A549 (cell line): ENCODE measurements at regions not wholly inside any gene's neighbourhood (a gene's known extent, or its start where the extent isn't known, plus 50 kb on each side); places are given as distances from the start of the nearest gene placed in this dataset.

ENCODE experiments used
- ATAC-seq, 2 experiments: fragments of 200-7000 bp in 1 of 2; fragments of >200 bp in 1 of 2; cut with Nextera tagmentation in 1 of 2; cut with Tn5 transposase in 1 of 2; 3 replicates each; pipeline versions ENCODE4 v1.8.0 to v1.9.1; 2018 to 2020; ENCODE audit warnings: mild to moderate bottlenecking in 1 of 2, moderate library complexity in 1 of 2
- CTCF ChIA-PET: fragments of 300-600 bp; sonication (Branson Sonifier 250); formaldehyde crosslinking; extraction: SDS; loops from one replicate; lab custom pipeline; 2021; ENCODE audit warnings: antibody characterized with exemption, inconsistent platforms; lab: Yijun Ruan, JAX
- POLR2A ChIA-PET: fragments of 350-600 bp; formaldehyde crosslinking; extraction: SDS; loops from one replicate; lab custom pipeline; 2021; ENCODE audit warnings: antibody characterized with exemption, inconsistent platforms; lab: Yijun Ruan, JAX
- DNase-seq, 2 experiments: peaks; one replicate each; pipeline versions ENCODE4 v3.0.0 to v3.0.0-alpha.2; 2011 to 2016; ENCODE audit warnings: low read depth in 1 of 2, low spot score in 1 of 2
- FAIRE-seq: peaks from 2 replicates; lab custom pipeline; 2011; peaks lifted over from hg19 to GRCh38; lab: Jason Lieb, UNC
- H3K27ac ChIP-seq, 2 experiments: fragments of >200 bp; sonication (Bioruptor Twin); formaldehyde crosslinking; 3 replicates each; pipeline ENCODE4 v1.5.1; 2016 to 2017
- H3K4me1 ChIP-seq: fragments of >200 bp; sonication (Bioruptor Twin); formaldehyde crosslinking; 3 replicates; pipeline ENCODE4 v1.6.1; 2016
- H3K4me2 ChIP-seq: fragments of >200 bp; sonication (Bioruptor Twin); formaldehyde crosslinking; 3 replicates; pipeline ENCODE4 v1.6.1; 2016
- H3K4me3 ChIP-seq: fragments of >200 bp; sonication (Bioruptor Twin); formaldehyde crosslinking; 3 replicates; pipeline ENCODE4 v1.5.1; 2016
- H3K9me3 ChIP-seq: fragments of >200 bp; sonication (Bioruptor Twin); formaldehyde crosslinking; 3 replicates; pipeline ENCODE4 v1.6.1; 2016
- BHLHE40 ChIP-seq: IDR thresholded peaks from 2 replicates; pipeline ENCODE4 v1.6.1; 2012; ENCODE audit warnings: low read depth, low read length, inconsistent platforms
- CBX8 ChIP-seq: fragments of 200-600 bp; sonication (generic); IDR thresholded peaks from 2 replicates; pipeline ENCODE4 v1.6.1; 2016
- CEBPB ChIP-seq, 2 experiments: fragments of >200 bp in 1 of 2; sonication (Bioruptor Twin) in 1 of 2; formaldehyde crosslinking in 1 of 2; IDR thresholded peaks; 2 replicates each; pipeline ENCODE4 v1.6.1; 2012 to 2016
- CHD2 ChIP-seq: fragments of 150-350 bp; IDR thresholded peaks from 2 replicates; pipeline ENCODE4 v1.6.1; 2014; ENCODE audit warnings: low read length; ENCODE audit not compliant: partially characterized antibody
- CHD4 ChIP-seq: fragments of 200-600 bp; sonication (generic); IDR thresholded peaks from 2 replicates; pipeline ENCODE4 v1.6.1; 2016; ENCODE audit warnings: antibody characterized with exemption, mild to moderate bottlenecking, borderline replicate concordance
- EHMT2 ChIP-seq: fragments of 200-600 bp; sonication (generic); IDR thresholded peaks from 2 replicates; pipeline ENCODE4 v1.6.1; 2016; ENCODE audit warnings: antibody characterized with exemption, low read depth, mild to moderate bottlenecking, moderate library complexity
- ESRRA ChIP-seq: fragments of 150-350 bp; IDR thresholded peaks from 2 replicates; pipeline ENCODE4 v1.6.1; 2014; ENCODE audit warnings: mild to moderate bottlenecking, low read length, borderline replicate concordance
- HOXA7 ChIP-seq: fragments of 250-450 bp; sonication (Bioruptor Pico); IDR thresholded peaks from 2 replicates; pipeline ENCODE4 v1.5.0; 2020; ENCODE audit warnings: mild to moderate bottlenecking, moderate library complexity
- HOXB5 ChIP-seq: fragments of 250-450 bp; sonication (Bioruptor Pico); IDR thresholded peaks from 2 replicates; pipeline ENCODE4 v1.5.0; 2020; ENCODE audit warnings: mild to moderate bottlenecking, moderate library complexity
- NR3C1 ChIP-seq: fragments of >200 bp; sonication (Bioruptor Twin); formaldehyde crosslinking; IDR thresholded peaks from 3 replicates; pipeline ENCODE4 v1.6.1; 2017
- RCOR1 ChIP-seq: fragments of 150-350 bp; IDR thresholded peaks from 2 replicates; pipeline ENCODE4 v1.6.1; 2014; ENCODE audit warnings: antibody characterized with exemption, low read length, low read depth
- RFX5 ChIP-seq: fragments of 450-650 bp; IDR thresholded peaks from 2 replicates; pipeline ENCODE4 v1.7.1; 2014; ENCODE audit warnings: antibody characterized with exemption, mild to moderate bottlenecking, moderate library complexity
- RNF2 ChIP-seq: fragments of 200-600 bp; sonication (generic); IDR thresholded peaks from 2 replicates; pipeline ENCODE4 v1.6.1; 2016; ENCODE audit warnings: low read depth, mild to moderate bottlenecking, antibody characterized with exemption, moderate library complexity, borderline replicate concordance
- SREBF2 ChIP-seq: fragments of 450-650 bp; IDR thresholded peaks from 2 replicates; pipeline ENCODE4 v1.6.1; 2014; ENCODE audit warnings: mild to moderate bottlenecking, moderate library complexity
- TP53 ChIP-seq: fragments of 250-450 bp; sonication (Bioruptor Pico); IDR thresholded peaks from 2 replicates; pipeline ENCODE4 v1.5.0; 2021; ENCODE audit warnings: mild to moderate bottlenecking, moderate library complexity
- ZC3H11A ChIP-seq: fragments of 450-650 bp; IDR thresholded peaks from 2 replicates; pipeline ENCODE4 v1.6.1; 2014; ENCODE audit warnings: antibody characterized with exemption, mild to moderate bottlenecking
- ZFP36 ChIP-seq: fragments of 450-650 bp; IDR thresholded peaks from 2 replicates; pipeline ENCODE4 v1.6.1; 2014; ENCODE audit warnings: borderline replicate concordance; ENCODE audit not compliant: partially characterized antibody
- WGBS: methylation state at CpG from one replicate; pipeline ENCODE4 v1.1.6; 2017; ENCODE audit errors: missing lambda C conversion rate; 5-methylcytosine and 5-hydroxymethylcytosine counted together

- Histone ChIP-seq H3K4me1 (peaks cover 8% of the 10 kb centered on the region), H3K4me2 (peak overlapping the region; percentile 23; the same call in 1 of the 3 replicates), H3K9me3 (no peaks in the 10 kb centered on the region), H3K27ac (peak overlapping the region; percentile 1 to 75; a peak in 3 of 6 replicates), H3K4me3 (no peak overlapping the region)
- ChIA-PET POLR2A (interaction anchor here (1.0 kb wide), 1 partner anchor 366 kb away, joined by 4 read pairs; the partner anchor contains the start of gene ARL4C), CTCF (interaction anchor here (0.8 to 1.4 kb wide), 4 partner anchors 59 to 372 kb away, joined by 3 to 4 read pairs (median 4); no protein-coding TSS in a partner anchor)
- 63% methylated on average over 3 of the region's 3 CpGs for WGBS
- no peak for ATAC-seq
- TF ChIP-seq CBX8 (no peak), CHD2 (no peak), HOXB5 (no peak), RCOR1 (no peak), ESRRA (no peak)
- no peak for FAIRE-seq
- no peak for DNase-seq
Observed at GRCh38 chr2:234130777-234131181, 80.3 kb downstream of the SPP2 start.

- no peak overlapping the region for H3K4me2 ChIP-seq
- H3K4me3 ChIP-seq: no peak overlapping the region
- H3K9me3 ChIP-seq: no peaks in the 10 kb centered on the region
- DNase-seq: no peak
- CTCF ChIA-PET: interaction anchor here (1.2 kb wide), 1 partner anchor 417 kb away, joined by 3 read pairs; no protein-coding TSS in a partner anchor
- peak overlapping the region in 1 of 2 experiments; percentile 9; a peak in 1 of 6 replicates for H3K27ac ChIP-seq
- POLR2A ChIA-PET: no interaction called here
- no peak for FAIRE-seq
- WGBS: 38% methylated on average over 1 of the region's 1 CpG
- ATAC-seq: no peak
- H3K4me1 ChIP-seq: no peaks in the 10 kb centered on the region
- no peak for TF ChIP-seq EHMT2
- no peak for TF ChIP-seq NR3C1
- TF ChIP-seq TP53 (CRISPR knock-in tag): no peak
- TF ChIP-seq CEBPB (IDR thresholded peaks at IDR 0.05): no peak
- TF ChIP-seq SREBF2: no peak
- no peak for TF ChIP-seq BHLHE40
- TF ChIP-seq ZFP36: no peak
- TF ChIP-seq CHD4: no peak
- no peak for TF ChIP-seq RFX5
- no peak for TF ChIP-seq RNF2
- TF ChIP-seq HOXB5: no peak
- TF ChIP-seq ZC3H11A: no peak
- no peak for TF ChIP-seq HOXA7
- TF ChIP-seq, all 56 proteins: peak for 0
Observed at GRCh38 chr2:234128606-234129005, 78.1 kb downstream of the SPP2 start.
